Brain microvascular endothelial cell (primary cell): ENCODE measurements at regions not wholly inside any gene's neighbourhood (a gene's known extent, or its start where the extent isn't known, plus 50 kb on each side); places are given as distances from the start of the nearest gene placed in this dataset.

Source experiments
- DNase-seq: peaks from one replicate; pipeline ENCODE4 v3.0.0-alpha.2; 2020
- H3K27ac ChIP-seq: fragments of 250-450 bp; sonication (Bioruptor Pico); 2 replicates; pipeline ENCODE4 v1.5.1; 2020; ENCODE audit warnings: mild to moderate bottlenecking, moderate library complexity
- H3K27me3 ChIP-seq: fragments of 250-450 bp; sonication (Bioruptor Pico); replicated peaks from 2 replicates; pipeline ENCODE4 v1.5.1; 2020; ENCODE audit warnings: mild to moderate bottlenecking
- H3K36me3 ChIP-seq: fragments of 250-450 bp; sonication (Bioruptor Pico); replicated peaks from 2 replicates; pipeline ENCODE4 v1.5.1; 2020; ENCODE audit warnings: mild to moderate bottlenecking
- H3K4me3 ChIP-seq: 2 replicates; pipeline ENCODE4 v1.5.1; 2011; ENCODE audit warnings: low read depth, mild to moderate bottlenecking, control low read depth, low read length, moderate library complexity
- in situ Hi-C: cut with HindIII; loops from 2 replicates; pipeline ENCODE4 v1.10.0; 2017; ENCODE audit warnings: low sequenced_read_pairs, low pct_ligation_motif_present
- TF ChIP-seq, protein P1 (sequence below): IDR thresholded peaks from 2 replicates; pipeline ENCODE4 v1.5.1; 2011; ENCODE audit warnings: low read depth, mild to moderate bottlenecking, moderate library complexity, low read length, control low read depth, inconsistent platforms; ENCODE audit errors: missing control alignments

DNA sequence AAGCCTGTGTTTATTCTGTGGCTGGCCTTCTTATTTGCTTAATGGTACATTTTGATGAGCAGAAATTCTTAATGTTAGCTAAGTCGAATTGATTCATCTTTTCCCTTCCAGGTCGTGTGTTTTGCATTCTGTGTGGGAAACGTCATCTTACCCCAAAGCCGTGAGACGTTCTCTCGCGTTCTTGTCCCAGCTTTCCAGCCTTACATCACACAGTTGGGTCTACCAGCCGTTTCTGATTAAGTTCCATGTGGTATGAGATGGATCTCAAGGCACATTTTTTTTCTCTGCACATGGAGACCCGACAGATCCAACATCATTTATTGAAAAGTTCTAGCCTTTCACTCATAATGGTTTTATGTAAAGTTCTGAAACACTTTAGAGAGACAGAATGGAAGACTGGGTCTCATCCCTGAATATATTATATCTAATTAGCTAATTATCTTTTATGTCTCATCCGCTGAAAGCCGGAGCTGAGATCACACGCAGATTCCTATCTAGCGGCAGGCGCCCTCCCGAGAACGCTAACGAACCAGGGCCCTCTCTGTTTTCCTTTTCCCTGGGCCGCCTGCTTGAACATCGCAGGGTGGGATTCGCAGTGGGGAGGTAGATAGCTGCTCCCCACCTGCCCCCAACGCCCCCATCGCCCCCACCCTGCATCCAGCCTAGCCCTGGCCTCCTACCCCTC, 1162.2 kb downstream of the BRD1 start:
- no peak for DNase-seq
- no peaks in the 10 kb centered on the region for H3K27me3 ChIP-seq
- H3K4me3 ChIP-seq: no peak overlapping the region
- H3K27ac ChIP-seq: no peak overlapping the region
- in situ Hi-C loops: no loop called here
- TF ChIP-seq, protein P1, sequence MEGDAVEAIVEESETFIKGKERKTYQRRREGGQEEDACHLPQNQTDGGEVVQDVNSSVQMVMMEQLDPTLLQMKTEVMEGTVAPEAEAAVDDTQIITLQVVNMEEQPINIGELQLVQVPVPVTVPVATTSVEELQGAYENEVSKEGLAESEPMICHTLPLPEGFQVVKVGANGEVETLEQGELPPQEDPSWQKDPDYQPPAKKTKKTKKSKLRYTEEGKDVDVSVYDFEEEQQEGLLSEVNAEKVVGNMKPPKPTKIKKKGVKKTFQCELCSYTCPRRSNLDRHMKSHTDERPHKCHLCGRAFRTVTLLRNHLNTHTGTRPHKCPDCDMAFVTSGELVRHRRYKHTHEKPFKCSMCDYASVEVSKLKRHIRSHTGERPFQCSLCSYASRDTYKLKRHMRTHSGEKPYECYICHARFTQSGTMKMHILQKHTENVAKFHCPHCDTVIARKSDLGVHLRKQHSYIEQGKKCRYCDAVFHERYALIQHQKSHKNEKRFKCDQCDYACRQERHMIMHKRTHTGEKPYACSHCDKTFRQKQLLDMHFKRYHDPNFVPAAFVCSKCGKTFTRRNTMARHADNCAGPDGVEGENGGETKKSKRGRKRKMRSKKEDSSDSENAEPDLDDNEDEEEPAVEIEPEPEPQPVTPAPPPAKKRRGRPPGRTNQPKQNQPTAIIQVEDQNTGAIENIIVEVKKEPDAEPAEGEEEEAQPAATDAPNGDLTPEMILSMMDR: no peak
- no peaks in the 10 kb centered on the region for H3K36me3 ChIP-seq

DNA sequence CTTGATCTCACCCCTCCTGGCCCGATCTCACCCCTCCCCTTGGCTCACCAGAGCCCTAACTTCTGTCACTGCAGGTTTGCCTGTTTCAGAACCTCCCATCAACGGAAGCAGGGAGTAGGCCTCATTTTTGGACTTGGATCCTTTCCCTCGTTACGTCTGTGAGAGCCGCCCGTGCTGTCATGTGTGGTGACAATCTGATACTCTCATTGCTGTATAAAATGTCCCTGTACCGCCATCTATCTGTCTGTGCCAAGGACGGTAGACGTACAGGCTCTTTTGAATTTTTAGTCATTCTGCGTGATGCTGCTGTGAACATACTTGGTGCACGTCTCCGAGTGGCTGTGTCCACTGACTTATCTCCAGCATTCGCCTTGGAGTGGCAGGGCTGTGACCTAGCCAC, 1163.1 kb downstream of the BRD1 start:
- H3K36me3 ChIP-seq: no peaks in the 10 kb centered on the region
- in situ Hi-C loops: no loop called here
- DNase-seq: no peak
- TF ChIP-seq, protein P1: no peak
- no peaks in the 10 kb centered on the region for H3K27me3 ChIP-seq
- H3K4me3 ChIP-seq: no peak overlapping the region
- H3K27ac ChIP-seq: no peak overlapping the region

DNA sequence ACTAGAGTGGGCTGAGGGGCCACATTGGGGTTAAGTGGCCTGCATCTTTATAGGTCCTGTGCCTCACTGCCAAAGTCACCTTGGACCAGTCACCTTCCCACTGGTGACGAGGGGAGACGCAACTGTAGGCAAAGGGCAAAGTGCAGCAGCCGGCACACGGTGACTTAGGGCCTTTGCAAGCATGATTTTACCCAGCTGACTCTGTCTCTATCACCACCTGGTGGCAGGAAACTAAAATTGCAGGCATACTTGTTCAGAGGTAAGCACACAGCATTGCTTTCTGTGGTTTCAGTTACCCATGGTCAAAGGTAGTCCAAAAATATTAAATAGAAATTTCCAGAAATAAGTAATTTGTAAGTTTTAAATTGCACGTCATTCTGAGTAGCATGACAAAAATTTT, 1164.4 kb downstream of the BRD1 start:
- TF ChIP-seq, protein P1: peak; percentile 49
- in situ Hi-C loops: no loop called here
- Histone ChIP-seq H3K36me3 (no peaks in the 10 kb centered on the region), H3K4me3 (no peak overlapping the region), H3K27ac (no peak overlapping the region), H3K27me3 (no peaks in the 10 kb centered on the region)
- DNase-seq: no peak

DNA sequence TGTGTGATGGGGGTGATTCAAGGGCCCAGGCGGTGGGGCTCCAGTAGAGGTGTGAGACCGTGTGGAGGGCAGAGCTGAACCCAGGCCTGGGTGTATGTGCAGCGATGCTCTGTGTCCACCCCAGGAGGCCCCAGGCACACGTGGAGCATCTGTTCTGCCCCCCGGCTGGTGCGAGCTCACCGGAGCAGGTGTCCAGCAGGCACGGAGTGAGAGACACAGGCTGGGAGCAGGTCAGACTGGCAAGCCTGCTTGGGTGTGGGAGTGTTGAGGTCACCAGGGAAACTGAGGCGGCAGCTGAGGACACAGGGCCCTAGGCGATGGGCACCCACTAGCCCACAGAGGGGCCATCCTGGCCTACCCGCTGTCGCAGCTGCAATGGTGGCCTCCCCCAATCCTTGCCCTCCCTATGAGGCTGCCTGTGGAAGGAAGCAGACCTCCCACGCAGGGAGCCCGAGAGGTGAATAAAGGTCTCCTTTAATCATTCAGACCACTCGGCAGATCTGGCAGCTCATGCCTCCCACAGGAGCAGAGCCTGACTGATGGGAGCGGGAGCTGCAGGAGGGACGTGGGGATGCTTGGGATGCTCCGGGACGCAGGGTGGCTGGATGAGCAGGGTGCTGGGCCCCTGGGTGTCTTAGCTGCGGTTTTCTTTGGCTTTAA, 1165.1 kb downstream of the BRD1 start:
- H3K27me3 ChIP-seq: no peaks in the 10 kb centered on the region
- in situ Hi-C loops: no loop called here
- DNase-seq: no peak
- TF ChIP-seq, protein P1: no peak
- H3K4me3 ChIP-seq: no peak overlapping the region
- H3K36me3 ChIP-seq: no peaks in the 10 kb centered on the region
- no peak overlapping the region for H3K27ac ChIP-seq

DNA sequence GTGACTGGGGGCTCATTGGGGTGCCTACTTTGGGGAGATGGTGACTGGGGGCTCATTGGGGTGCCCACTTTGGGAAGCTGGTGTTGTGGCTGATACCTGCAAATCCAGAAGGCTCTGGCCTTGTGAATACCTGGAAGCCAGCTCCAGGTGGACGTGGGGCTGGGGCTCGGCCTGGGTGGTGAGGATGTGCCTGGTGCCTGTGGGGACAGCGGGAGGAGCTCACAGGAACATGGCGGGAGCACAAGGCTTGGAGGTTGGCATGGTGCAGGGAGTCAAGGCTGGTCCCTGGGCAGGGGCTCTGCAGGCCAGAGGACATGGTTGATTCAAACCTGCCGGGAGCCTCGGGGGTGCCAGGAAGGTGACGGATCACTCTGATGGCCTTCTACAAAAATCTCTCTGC, 1165.7 kb downstream of the BRD1 start:
- DNase-seq: no peak
- in situ Hi-C loops: no loop called here
- no peaks in the 10 kb centered on the region for H3K27me3 ChIP-seq
- H3K27ac ChIP-seq: no peak overlapping the region
- no peaks in the 10 kb centered on the region for H3K36me3 ChIP-seq
- TF ChIP-seq, protein P1: no peak
- no peak overlapping the region for H3K4me3 ChIP-seq
